Endodermal cell (in vitro differentiated cells): ENCODE measurements at regions not wholly inside any gene's neighbourhood (a gene's known extent, or its start where the extent isn't known, plus 50 kb on each side); places are given as distances from the start of the nearest gene placed in this dataset.

Experiments used
- DNase-seq: peaks from one replicate; pipeline ENCODE4 v3.0.0-alpha.2; 2017
- H3K27ac ChIP-seq: 2 replicates; pipeline ENCODE4 v1.5.1; 2013; ENCODE audit warnings: mild to moderate bottlenecking, low read depth, low read length, moderate library complexity
- H3K27me3 ChIP-seq: 2 replicates; pipeline ENCODE4 v1.6.1; 2013; ENCODE audit warnings: mild to moderate bottlenecking, low read length, moderate library complexity; ENCODE audit not compliant: insufficient read depth, control insufficient read depth, poor library complexity, severe bottlenecking
- H3K36me3 ChIP-seq: 2 replicates; pipeline ENCODE4 v1.7.0; 2013; ENCODE audit warnings: mild to moderate bottlenecking, low read length, moderate library complexity; ENCODE audit not compliant: control insufficient read depth, insufficient read depth
- H3K4me1 ChIP-seq: one replicate; pipeline ENCODE4 v1.7.0; 2013; ENCODE audit warnings: low read length; ENCODE audit not compliant: control insufficient read depth, insufficient read depth
- H3K4me3 ChIP-seq: 2 replicates; pipeline ENCODE4 v1.5.1; 2013; ENCODE audit warnings: mild to moderate bottlenecking, low read length, moderate library complexity
- H3K9ac ChIP-seq: 2 replicates; pipeline ENCODE4 v1.6.1; 2013; ENCODE audit warnings: mild to moderate bottlenecking, low read length, moderate library complexity; ENCODE audit not compliant: poor library complexity, severe bottlenecking; ENCODE audit errors: extremely low read depth
- H3K9me3 ChIP-seq: 2 replicates; pipeline ENCODE4 v1.6.1; 2013; ENCODE audit warnings: mild to moderate bottlenecking, low read length, moderate library complexity; ENCODE audit not compliant: control insufficient read depth
- H3K27ac Mint-ChIP-seq: 2 replicates; pipeline ENCODE4 v1.8.0; 2020; ENCODE audit warnings: mixed read lengths
- H3K27me3 Mint-ChIP-seq: 2 replicates; pipeline ENCODE4 v1.8.0; 2021; ENCODE audit warnings: mild to moderate bottlenecking, mixed read lengths; ENCODE audit not compliant: insufficient read depth
- H3K36me3 Mint-ChIP-seq: 2 replicates; pipeline ENCODE4 v1.8.0; 2020; ENCODE audit warnings: low read depth, mixed read lengths
- H3K4me1 Mint-ChIP-seq: 2 replicates; pipeline ENCODE4 v1.8.0; 2020; ENCODE audit warnings: mixed read lengths
- H3K4me3 Mint-ChIP-seq: 2 replicates; pipeline ENCODE4 v1.8.0; 2020; ENCODE audit warnings: mild to moderate bottlenecking, moderate library complexity, mixed read lengths
- H3K9me3 Mint-ChIP-seq: 2 replicates; pipeline ENCODE4 v1.8.0; 2020; ENCODE audit warnings: mild to moderate bottlenecking, mixed read lengths
- WGBS, 2 experiments: methylation state at CpG; one replicate each; pipeline versions ENCODE4 v1.1.5 to v1.1.7; 2013; ENCODE audit warnings: missing lambda C conversion rate in 2 of 2, mixed read lengths in 1 of 2; ENCODE audit not compliant: insufficient coverage in 1 of 2, insufficient read length in 1 of 2; 5-methylcytosine and 5-hydroxymethylcytosine counted together
- TF ChIP-seq, protein P1 (sequence below): fragments of 200-600 bp; sonication (generic); conservative IDR thresholded peaks from 2 replicates; pipeline ENCODE4 v1.5.0; 2021; ENCODE audit warnings: antibody characterized with exemption, mild to moderate bottlenecking

DNA sequence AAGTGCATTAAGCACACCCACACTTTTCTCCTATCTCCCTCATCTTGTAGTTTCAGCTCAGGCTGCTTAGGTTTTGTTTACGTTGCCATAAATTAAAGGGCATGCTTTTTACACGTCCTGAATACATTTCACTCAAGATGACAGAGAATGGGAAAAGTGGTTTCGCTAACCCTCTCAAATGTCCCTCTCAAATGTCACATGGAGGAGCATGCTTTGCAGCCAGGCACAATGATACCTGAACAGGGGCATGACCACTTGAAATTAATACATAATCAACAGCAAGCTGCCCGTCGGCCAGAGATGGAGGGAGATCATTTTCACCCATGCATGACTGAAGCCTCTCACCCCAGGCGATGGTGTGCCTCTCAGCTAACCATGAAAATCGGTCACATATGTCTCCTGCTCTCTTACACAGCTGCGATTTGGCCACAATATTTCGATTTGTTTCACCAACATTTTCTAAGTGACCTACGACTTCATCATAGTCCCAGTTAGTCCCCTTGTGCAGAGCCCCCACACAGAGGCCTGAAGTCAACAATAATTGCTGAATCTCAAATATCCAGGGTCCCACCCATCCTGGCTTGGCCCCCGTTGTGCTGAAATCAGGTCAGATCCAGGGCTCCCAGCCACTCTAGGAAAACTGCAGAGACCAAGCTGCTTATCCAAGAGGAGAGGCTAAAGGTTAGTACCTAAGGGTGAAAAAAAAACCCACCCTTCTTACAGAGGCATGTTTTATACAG lies 373.9 kb upstream of the NFE2L3 start:
- no peak overlapping the region for H3K4me3 Mint-ChIP-seq

DNA sequence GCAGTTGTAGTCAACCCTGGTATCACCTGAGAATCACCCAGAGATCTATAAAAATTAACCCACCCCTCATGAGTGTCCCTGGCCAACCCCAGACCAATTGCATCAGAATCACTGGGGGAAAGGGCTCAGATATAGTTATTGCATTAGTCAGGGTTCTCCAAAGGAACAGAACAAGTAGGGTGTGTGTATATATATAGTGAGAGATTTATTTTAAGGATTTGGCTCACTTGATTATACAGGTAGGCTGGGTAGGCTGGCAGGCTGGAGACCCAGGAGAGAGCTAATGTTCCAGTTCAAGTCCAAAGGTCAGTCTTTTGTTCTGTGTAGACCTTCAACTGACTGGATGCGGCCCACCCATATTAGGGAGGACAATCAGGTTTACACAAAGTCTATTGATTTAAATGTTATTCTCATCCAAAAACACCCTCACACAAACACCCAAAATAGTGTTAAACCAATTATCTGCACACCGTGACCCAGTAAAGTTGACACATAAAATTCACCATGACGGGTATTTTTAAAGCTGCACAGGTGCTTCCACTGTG lies 372.9 kb upstream of the NFE2L3 start:
- H3K27ac Mint-ChIP-seq, result no peak overlapping the region
- H3K27me3 Mint-ChIP-seq, result no peaks in the 10 kb centered on the region
- Histone ChIP-seq H3K27ac (no peak overlapping the region), H3K4me1 (no peaks in the 10 kb centered on the region), H3K36me3 (no peaks in the 10 kb centered on the region), H3K9ac (no peak overlapping the region), H3K9me3 (no peaks in the 10 kb centered on the region), H3K27me3 (no peaks in the 10 kb centered on the region), H3K4me3 (no peak overlapping the region)
- H3K4me3 Mint-ChIP-seq, result no peak overlapping the region
- WGBS, 2 experiments, result 89 to 94% methylated on average over 3 of the region's 3 CpGs
- H3K4me1 Mint-ChIP-seq, result no peaks in the 10 kb centered on the region
- no peaks in the 10 kb centered on the region for H3K36me3 Mint-ChIP-seq
- no peaks in the 10 kb centered on the region for H3K9me3 Mint-ChIP-seq
- TF ChIP-seq, protein P1, sequence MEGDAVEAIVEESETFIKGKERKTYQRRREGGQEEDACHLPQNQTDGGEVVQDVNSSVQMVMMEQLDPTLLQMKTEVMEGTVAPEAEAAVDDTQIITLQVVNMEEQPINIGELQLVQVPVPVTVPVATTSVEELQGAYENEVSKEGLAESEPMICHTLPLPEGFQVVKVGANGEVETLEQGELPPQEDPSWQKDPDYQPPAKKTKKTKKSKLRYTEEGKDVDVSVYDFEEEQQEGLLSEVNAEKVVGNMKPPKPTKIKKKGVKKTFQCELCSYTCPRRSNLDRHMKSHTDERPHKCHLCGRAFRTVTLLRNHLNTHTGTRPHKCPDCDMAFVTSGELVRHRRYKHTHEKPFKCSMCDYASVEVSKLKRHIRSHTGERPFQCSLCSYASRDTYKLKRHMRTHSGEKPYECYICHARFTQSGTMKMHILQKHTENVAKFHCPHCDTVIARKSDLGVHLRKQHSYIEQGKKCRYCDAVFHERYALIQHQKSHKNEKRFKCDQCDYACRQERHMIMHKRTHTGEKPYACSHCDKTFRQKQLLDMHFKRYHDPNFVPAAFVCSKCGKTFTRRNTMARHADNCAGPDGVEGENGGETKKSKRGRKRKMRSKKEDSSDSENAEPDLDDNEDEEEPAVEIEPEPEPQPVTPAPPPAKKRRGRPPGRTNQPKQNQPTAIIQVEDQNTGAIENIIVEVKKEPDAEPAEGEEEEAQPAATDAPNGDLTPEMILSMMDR, result no peak
- DNase-seq, result no peak

More for the DNA sequence above, 373.9 kb upstream of the NFE2L3 start:
- H3K27me3 Mint-ChIP-seq, result no peaks in the 10 kb centered on the region
- H3K9me3 ChIP-seq, result no peaks in the 10 kb centered on the region
- WGBS, 2 experiments, result 88% methylated on average over 8 to 11 of the region's 11 CpGs
- TF ChIP-seq, protein P1, result no peak
- H3K9me3 Mint-ChIP-seq, result no peaks in the 10 kb centered on the region
- H3K36me3 ChIP-seq, result no peaks in the 10 kb centered on the region
- H3K27ac Mint-ChIP-seq, result no peak overlapping the region
- no peaks in the 10 kb centered on the region for H3K27me3 ChIP-seq
- DNase-seq, result no peak
- H3K4me1 ChIP-seq, result no peaks in the 10 kb centered on the region
- H3K4me1 Mint-ChIP-seq, result no peaks in the 10 kb centered on the region
- H3K4me3 ChIP-seq, result no peak overlapping the region
- H3K9ac ChIP-seq, result no peak overlapping the region
- no peak overlapping the region for H3K27ac ChIP-seq
- no peaks in the 10 kb centered on the region for H3K36me3 Mint-ChIP-seq

DNA sequence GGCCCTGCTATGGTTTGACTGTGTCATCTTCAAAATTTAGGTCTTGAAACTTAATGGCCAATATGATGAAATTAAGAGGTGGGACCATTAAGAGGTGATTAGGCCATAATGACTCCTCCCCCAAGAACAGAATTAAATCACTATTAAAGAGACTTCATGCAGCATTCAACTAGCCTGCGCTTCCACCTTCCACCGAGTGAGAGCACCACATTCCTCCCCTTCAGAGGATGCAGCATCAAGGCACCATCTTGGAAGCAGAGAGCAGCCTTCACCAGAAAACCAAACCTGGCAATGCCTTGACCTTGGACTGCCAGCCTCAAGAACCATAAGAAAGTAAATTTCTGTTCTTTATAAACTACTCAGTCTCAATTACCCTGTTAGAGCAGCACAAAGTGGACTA lies 371.1 kb upstream of the NFE2L3 start:
- no peaks in the 10 kb centered on the region for H3K9me3 Mint-ChIP-seq
- DNase-seq, result no peak
- no peak overlapping the region for H3K27ac Mint-ChIP-seq
- Histone ChIP-seq H3K9ac (no peak overlapping the region), H3K27ac (no peak overlapping the region), H3K27me3 (no peaks in the 10 kb centered on the region), H3K4me1 (no peaks in the 10 kb centered on the region), H3K36me3 (no peaks in the 10 kb centered on the region), H3K9me3 (no peaks in the 10 kb centered on the region), H3K4me3 (no peak overlapping the region)
- H3K27me3 Mint-ChIP-seq, result peaks cover 1% of the 10 kb centered on the region
- TF ChIP-seq, protein P1, result no peak
- H3K4me3 Mint-ChIP-seq, result no peak overlapping the region
- H3K36me3 Mint-ChIP-seq, result no peaks in the 10 kb centered on the region
- no peaks in the 10 kb centered on the region for H3K4me1 Mint-ChIP-seq
- 93% methylated on average over 2 of the region's 2 CpGs for WGBS, 2 experiments
